HuH-7 (cell line): ENCODE measurements at regions not wholly inside any gene's neighbourhood (a gene's known extent, or its start where the extent isn't known, plus 50 kb on each side); places are given as distances from the start of the nearest gene placed in this dataset.

Experiments used
- DNase-seq: peaks from one replicate; pipeline ENCODE4 v3.0.0; 2011; ENCODE audit warnings: low spot score

- no peak for DNase-seq
Measured at GRCh38 chr10:83937161-83937560, 202.1 kb upstream of the GHITM start.

GRCh38 chr10:83937826-83938225 lies 201.5 kb upstream of the GHITM start:
- DNase-seq = no peak

- no peak for DNase-seq
Measured at GRCh38 chr10:83941189-83941588, 198.1 kb upstream of the GHITM start.

GRCh38 chr10:83942410-83942809 lies 196.9 kb upstream of the GHITM start:
- no peak for DNase-seq

GRCh38 chr10:83943049-83943448 lies 196.3 kb upstream of the GHITM start:
- DNase-seq = no peak

GRCh38 chr10:83943920-83944319 lies 195.4 kb upstream of the GHITM start:
- no peak for DNase-seq

GRCh38 chr10:83945982-83946718 lies 193.2 kb upstream of the GHITM start:
- DNase-seq = no peak

GRCh38 chr10:83952314-83952713 lies 187.0 kb upstream of the GHITM start:
- no peak for DNase-seq

GRCh38 chr10:83953589-83953988 lies 185.7 kb upstream of the GHITM start:
- DNase-seq = no peak

GRCh38 chr10:83954193-83954799 lies 185.0 kb upstream of the GHITM start:
- DNase-seq = no peak

- DNase-seq = no peak
Measured at GRCh38 chr10:83955406-83955805, 183.9 kb upstream of the GHITM start.

GRCh38 chr10:83957168-83957947 lies 182.0 kb upstream of the GHITM start:
- no peak for DNase-seq

GRCh38 chr10:83959328-83959727 lies 180.0 kb upstream of the GHITM start:
- no peak for DNase-seq

- DNase-seq = no peak
Measured at GRCh38 chr10:83960125-83960524, 179.2 kb upstream of the GHITM start.

- DNase-seq = no peak
Measured at GRCh38 chr10:83961620-83962019, 177.7 kb upstream of the GHITM start.

GRCh38 chr10:83963446-83963845 lies 175.9 kb upstream of the GHITM start:
- no peak for DNase-seq

GRCh38 chr10:83965473-83965872 lies 173.8 kb upstream of the GHITM start:
- DNase-seq = no peak

- DNase-seq = no peak
Measured at GRCh38 chr10:83968052-83968451, 171.3 kb upstream of the GHITM start.

- DNase-seq = no peak
Measured at GRCh38 chr10:83978681-83979383, 160.5 kb upstream of the GHITM start.

GRCh38 chr10:83982812-83983211 lies 156.5 kb upstream of the GHITM start:
- DNase-seq = no peak

- no peak for DNase-seq
Measured at GRCh38 chr10:83983578-83984255, 155.6 kb upstream of the GHITM start.

GRCh38 chr10:83984256-83984640 lies 155.1 kb upstream of the GHITM start:
- no peak for DNase-seq
